ENCODE measurements at regions not wholly inside any gene's neighbourhood (a gene's known extent, or its start where the extent isn't known, plus 50 kb on each side); places are given as distances from the start of the nearest gene placed in this dataset.

DNA sequence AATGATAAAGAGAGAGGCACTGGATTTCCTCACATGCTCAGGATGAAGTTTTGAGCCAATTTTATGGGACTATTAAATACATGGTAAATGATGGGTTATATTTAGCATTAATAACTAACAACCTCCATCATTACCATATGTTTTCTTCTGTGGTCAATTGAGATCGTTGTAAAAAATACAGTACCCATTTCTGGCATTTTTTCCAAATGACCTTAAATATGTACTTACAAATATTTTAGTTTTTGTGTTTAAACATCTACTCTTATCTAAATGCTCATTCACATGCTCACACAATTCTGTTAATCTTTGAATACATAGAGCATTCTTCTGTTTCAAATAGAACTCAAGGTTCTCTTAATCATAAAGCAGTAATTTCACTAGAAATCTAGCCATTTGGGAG, 330.0 kb upstream of the BRINP3 start:
- TF ChIP-seq CTCF (IDR thresholded peaks at IDR 0.05) = no peak
- Histone ChIP-seq H3K27me3 (ENCODE audit: control insufficient read depth, insufficient read depth, low read length) (no peaks in the 10 kb centered on the region), H3K4me3 (ENCODE audit: low read length) (no peak overlapping the region), H3K36me3 (ENCODE audit: control insufficient read depth, insufficient read depth, low read length) (no peaks in the 10 kb centered on the region), H3K27ac (ENCODE audit: low read length) (no peak overlapping the region), H3K9me3 (ENCODE audit: control insufficient read depth, insufficient read depth, low read length) (peaks cover 18% of the 10 kb centered on the region), H3K4me1 (ENCODE audit: control insufficient read depth, insufficient read depth, low read length) (no peaks in the 10 kb centered on the region)
- Mint-ChIP-seq H3K4me1 (no peaks in the 10 kb centered on the region), H3K9me3 (peaks cover 11 to 32% of the 10 kb centered on the region in 2 donors), H3K27me3 (ENCODE audit: low read depth in 2 of 2) (no peaks in the 10 kb centered on the region), H3K4me3 (no peak overlapping the region), H3K36me3 (peaks cover 38% of the 10 kb centered on the region), H3K27ac (no peak overlapping the region)
- intact Hi-C loops (cut with micrococcal nuclease) = no loop called here
- DNase-seq (no peak), ATAC-seq (no peak)
- whole genome bisulfite sequencing (ENCODE audit: insufficient coverage) = no CpG with 5 or more reads among the region's 1 CpG

DNA sequence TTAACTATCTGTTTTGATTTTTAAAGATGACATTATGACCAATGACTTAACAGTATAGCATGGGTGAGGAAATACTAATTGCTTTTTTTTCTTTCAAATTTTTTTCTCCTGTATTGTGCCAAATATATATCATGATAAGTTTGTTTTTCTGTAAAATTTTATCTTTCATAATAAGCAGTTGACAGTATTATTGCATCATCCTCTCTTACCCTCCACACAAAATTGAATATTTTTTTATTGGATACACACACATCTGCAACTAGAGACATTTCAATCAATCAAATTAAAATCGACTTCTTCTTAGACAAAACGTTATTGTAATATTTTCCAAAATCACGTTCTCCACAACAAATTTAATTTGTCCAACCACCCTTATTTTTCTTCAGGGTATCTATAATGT, 330.4 kb upstream of the BRINP3 start:
- WGBS (ENCODE audit: insufficient coverage) = 54% methylated on average over 3 of the region's 3 CpGs
- peaks cover 11 to 34% of the 10 kb centered on the region in 2 donors for H3K9me3 Mint-ChIP-seq
- Histone ChIP-seq H3K4me1 (ENCODE audit: control insufficient read depth, insufficient read depth, low read length) (no peaks in the 10 kb centered on the region), H3K27ac (ENCODE audit: low read length) (no peak overlapping the region), H3K27me3 (ENCODE audit: control insufficient read depth, insufficient read depth, low read length) (no peaks in the 10 kb centered on the region), H3K4me3 (ENCODE audit: low read length) (no peak overlapping the region), H3K9me3 (ENCODE audit: control insufficient read depth, insufficient read depth, low read length) (peaks cover 18% of the 10 kb centered on the region), H3K36me3 (ENCODE audit: control insufficient read depth, insufficient read depth, low read length) (no peaks in the 10 kb centered on the region)
- TF ChIP-seq CTCF (IDR thresholded peaks at IDR 0.05) = no peak
- peaks cover 40% of the 10 kb centered on the region for H3K36me3 Mint-ChIP-seq
- intact Hi-C loops (cut with micrococcal nuclease) = no loop called here
- DNase-seq (no peak), ATAC-seq (no peak)
- H3K27me3 Mint-ChIP-seq (ENCODE audit: low read depth in 2 of 2) = no peaks in the 10 kb centered on the region
- no peaks in the 10 kb centered on the region for H3K4me1 Mint-ChIP-seq
- H3K27ac Mint-ChIP-seq = no peak overlapping the region
- no peak overlapping the region for H3K4me3 Mint-ChIP-seq

DNA sequence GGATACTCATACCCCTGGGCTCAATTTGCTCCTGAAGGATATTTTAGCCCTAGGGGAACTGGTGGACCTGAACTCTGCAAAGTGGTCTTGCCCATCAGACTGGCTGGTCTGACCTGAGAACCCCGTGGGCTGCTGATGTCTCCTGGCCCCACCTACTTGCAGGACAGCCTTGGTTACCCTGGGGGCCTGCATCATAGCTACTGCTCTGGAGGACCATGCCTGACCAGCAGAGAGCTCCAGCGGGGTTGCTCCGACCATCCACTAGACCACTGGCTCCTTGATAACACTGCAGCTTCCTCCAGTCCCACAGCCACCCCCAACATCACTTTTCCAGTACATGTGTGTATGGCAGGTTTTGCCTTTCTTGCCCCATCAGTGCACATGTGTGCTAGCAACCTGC, 331.6 kb upstream of the BRINP3 start:
- H3K4me3 Mint-ChIP-seq = no peak overlapping the region
- Histone ChIP-seq H3K27me3 (ENCODE audit: control insufficient read depth, insufficient read depth, low read length) (no peaks in the 10 kb centered on the region), H3K36me3 (ENCODE audit: control insufficient read depth, insufficient read depth, low read length) (no peaks in the 10 kb centered on the region), H3K4me1 (ENCODE audit: control insufficient read depth, insufficient read depth, low read length) (no peaks in the 10 kb centered on the region), H3K27ac (ENCODE audit: low read length) (no peak overlapping the region), H3K4me3 (ENCODE audit: low read length) (no peak overlapping the region), H3K9me3 (ENCODE audit: control insufficient read depth, insufficient read depth, low read length) (peaks cover 18% of the 10 kb centered on the region)
- no peaks in the 10 kb centered on the region for H3K4me1 Mint-ChIP-seq
- ATAC-seq = no peak
- peaks cover 13 to 38% of the 10 kb centered on the region in 2 donors for H3K9me3 Mint-ChIP-seq
- no peak for DNase-seq
- H3K27ac Mint-ChIP-seq = no peak overlapping the region
- 84% methylated on average over 3 of the region's 3 CpGs for WGBS (ENCODE audit: insufficient coverage)
- intact Hi-C loops (cut with micrococcal nuclease) = no loop called here
- no peaks in the 10 kb centered on the region for H3K27me3 Mint-ChIP-seq (ENCODE audit: low read depth in 2 of 2)
- TF ChIP-seq CTCF (IDR thresholded peaks at IDR 0.05) = no peak
- H3K36me3 Mint-ChIP-seq = peaks cover 46% of the 10 kb centered on the region

DNA sequence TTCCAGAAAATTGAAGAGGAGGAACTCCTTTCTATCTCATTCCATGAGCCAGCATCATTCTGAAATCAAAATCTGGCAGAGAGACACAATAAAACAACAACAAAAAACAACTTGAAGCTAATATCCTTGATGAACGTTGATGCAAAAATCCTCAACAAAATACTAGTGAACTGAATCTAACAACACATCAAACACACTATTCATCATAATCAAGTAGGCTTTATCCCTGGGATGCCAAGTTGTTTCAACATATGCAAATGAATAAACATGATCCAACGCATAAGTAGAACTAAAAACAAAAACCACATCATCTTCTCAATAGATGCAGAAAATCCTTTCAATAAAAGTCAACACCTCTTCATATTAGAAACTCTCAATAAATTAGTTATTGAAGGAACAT, 335.3 kb upstream of the BRINP3 start:
- WGBS (ENCODE audit: insufficient coverage) = 74% methylated on average over 2 of the region's 2 CpGs
- peaks cover 29% of the 10 kb centered on the region for H3K36me3 Mint-ChIP-seq

More for the DNA sequence above, 335.3 kb upstream of the BRINP3 start:
- H3K27me3 Mint-ChIP-seq (ENCODE audit: low read depth in 2 of 2) = no peaks in the 10 kb centered on the region
- H3K4me1 Mint-ChIP-seq = no peaks in the 10 kb centered on the region
- Histone ChIP-seq H3K4me1 (ENCODE audit: control insufficient read depth, insufficient read depth, low read length) (no peaks in the 10 kb centered on the region), H3K4me3 (ENCODE audit: low read length) (no peak overlapping the region), H3K9me3 (ENCODE audit: control insufficient read depth, insufficient read depth, low read length) (peaks cover 14% of the 10 kb centered on the region), H3K27me3 (ENCODE audit: control insufficient read depth, insufficient read depth, low read length) (no peaks in the 10 kb centered on the region), H3K36me3 (ENCODE audit: control insufficient read depth, insufficient read depth, low read length) (no peaks in the 10 kb centered on the region), H3K27ac (ENCODE audit: low read length) (no peak overlapping the region)
- no peak for DNase-seq
- H3K9me3 Mint-ChIP-seq = peaks cover 15 to 33% of the 10 kb centered on the region in 2 donors
- no peak overlapping the region for H3K27ac Mint-ChIP-seq
- H3K4me3 Mint-ChIP-seq = no peak overlapping the region
- no peak for TF ChIP-seq CTCF (IDR thresholded peaks at IDR 0.05)
- intact Hi-C loops (cut with micrococcal nuclease) = no loop called here
- ATAC-seq = no peak

All from natural killer cell (primary cell).